ENCODE measurements at regions not wholly inside any gene's neighbourhood (a gene's known extent, or its start where the extent isn't known, plus 50 kb on each side); places are given as distances from the start of the nearest gene placed in this dataset.

DNA sequence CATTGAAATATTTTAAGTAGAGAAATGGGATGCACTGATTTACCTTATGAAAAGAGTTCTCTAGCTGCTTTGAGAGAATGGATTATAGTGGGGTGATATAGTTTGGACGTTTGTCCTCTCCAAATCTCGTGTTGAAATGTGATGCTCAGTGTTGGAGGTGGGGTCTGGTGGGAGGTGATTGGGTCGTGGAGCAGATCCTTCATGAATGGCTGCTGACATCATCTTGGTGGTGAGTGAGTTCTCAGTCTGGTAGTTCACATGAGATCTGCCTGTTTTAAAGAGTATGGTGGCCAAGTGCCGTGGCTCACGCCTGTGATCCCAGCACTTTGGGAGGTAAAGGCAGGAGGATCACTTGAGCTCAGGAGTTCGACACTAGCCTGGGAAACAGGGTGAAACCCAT lies 58.7 kb upstream of the SH3RF3 start:
- ATAC-seq: no peak

DNA sequence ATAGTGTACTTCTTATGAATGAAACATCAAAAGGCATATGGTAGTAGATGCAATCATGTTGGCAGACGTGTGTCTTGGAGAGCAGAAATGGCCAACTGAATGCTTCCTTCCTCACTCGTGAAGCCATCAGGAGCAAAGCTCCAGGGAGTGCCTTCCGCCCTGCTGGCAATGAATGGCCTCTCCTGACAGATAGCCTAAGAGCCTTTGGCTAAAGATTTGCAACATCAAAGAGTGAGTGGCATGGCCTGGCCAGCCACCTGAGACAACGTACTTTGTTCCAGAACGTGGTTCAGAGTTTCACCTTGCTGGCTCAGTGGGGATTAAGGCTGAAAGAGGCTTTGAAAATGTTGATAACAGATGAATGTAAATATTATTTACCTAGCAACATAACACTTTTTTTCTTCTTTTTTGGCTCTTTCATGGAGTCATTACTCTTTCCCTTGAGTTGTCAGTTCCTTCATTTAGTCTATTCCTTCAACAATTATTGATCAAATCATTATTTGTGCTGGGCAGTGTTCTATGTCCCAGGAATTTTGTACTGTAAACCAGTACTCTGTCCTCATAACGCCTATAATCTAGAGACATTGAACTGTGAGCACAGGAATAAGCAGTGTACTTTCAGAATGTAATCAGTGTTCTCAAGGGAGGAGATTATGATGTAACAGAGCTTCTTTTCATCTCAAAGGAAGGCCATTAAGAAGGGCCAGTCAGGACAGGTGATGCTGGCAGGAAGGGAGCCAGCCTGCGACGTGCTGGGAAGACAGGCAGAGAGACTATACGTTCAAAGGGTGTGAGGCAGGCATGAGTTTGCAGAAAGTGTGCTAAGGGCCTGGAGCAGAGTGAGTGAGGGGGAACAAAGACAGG lies 59.4 kb upstream of the SH3RF3 start:
- no peak for ATAC-seq

DNA sequence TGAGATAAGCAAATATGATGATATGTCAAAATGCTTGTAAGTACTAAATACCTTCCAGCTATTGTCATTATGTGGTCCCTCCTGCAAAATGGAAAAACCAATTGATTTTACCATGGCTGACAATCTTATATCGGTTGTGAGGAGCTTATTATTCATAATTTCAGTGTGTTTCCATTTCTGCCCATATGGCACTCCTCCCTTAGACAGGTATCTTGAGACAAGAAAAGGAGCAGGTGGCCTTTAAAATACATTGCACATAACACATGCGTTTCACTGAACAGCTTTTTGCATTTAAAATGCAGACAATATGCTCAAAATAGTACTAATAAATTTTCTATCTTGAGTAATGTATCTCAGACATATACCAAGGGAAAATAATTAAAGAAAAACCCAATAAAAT lies 60.2 kb upstream of the SH3RF3 start:
- ATAC-seq: no peak

DNA sequence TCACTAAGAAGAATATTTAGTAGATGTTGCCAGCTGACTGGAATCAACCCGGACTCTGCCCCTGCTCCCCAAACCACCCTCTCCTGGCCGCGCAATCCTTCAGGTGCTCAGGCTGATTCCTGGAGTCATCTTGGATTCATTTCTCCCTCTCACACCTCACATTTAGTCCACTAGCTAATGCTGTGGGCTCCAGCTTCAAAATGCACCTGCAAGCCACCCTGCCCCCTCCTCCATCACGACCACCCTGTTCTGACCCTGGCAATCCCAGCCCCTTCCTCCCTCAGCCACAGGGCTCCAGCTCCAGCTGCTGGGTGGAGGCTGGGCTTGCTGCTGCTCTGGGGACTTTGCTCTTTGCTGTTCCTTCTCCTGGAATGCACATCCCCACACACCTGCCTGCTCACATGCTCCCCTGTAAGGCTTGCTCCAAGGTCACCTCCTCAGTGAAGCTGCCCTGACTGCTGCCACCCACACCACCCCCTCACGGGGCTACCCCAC lies 61.3 kb upstream of the SH3RF3 start:
- ATAC-seq: no peak

DNA sequence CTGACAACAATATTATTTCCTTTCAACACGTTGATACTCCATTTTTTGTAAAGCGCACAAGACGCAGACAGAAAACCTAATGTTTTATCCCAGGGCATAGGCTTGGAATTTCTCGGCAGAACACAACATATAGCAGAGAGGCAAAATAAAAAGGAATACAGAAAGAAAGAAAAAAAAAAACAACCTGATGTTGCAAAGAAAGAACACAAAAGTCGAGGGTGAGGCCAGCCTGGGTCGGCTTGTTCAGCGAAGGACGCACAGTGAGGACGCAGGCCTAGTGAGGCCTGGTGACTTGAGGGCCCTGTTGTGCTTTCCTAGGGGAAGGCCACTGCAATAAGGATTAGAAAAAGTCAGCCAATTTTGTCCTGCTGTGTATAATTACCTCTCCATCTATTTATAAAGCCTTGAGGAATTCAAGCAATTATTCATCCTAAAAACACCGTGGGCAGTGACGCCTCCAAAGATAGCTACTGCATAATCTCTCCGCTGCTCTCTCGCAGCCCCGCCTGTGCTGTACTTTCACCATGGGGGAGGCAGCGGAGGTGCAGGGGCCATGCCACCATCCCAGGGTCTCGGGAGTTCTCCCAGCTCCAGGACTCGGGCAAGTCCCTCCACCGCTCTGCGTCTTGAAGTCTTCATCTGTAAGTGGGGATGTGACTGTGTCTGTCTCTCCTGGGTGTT lies 61.9 kb upstream of the SH3RF3 start:
- ATAC-seq: no peak

DNA sequence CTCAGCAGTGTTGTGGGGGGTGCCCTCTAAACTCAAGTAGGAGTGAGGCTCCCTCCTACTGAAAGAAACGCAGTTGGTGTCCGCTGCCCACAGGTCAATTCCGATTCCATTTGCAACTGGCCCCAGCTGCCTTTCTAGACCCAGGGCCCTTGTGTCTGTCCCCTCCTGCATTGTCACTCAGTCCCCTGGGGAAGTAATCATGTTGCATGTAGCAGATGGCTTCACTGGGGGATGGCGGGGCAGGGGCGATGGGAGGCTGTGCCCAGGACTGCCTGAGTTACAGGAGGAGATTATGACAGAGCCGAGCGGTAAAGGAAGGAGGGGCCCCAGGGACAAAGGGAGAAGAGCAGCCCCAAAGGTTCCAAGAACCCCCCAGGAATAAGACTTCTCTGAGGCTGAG lies 62.5 kb upstream of the SH3RF3 start:
- ATAC-seq: no peak

DNA sequence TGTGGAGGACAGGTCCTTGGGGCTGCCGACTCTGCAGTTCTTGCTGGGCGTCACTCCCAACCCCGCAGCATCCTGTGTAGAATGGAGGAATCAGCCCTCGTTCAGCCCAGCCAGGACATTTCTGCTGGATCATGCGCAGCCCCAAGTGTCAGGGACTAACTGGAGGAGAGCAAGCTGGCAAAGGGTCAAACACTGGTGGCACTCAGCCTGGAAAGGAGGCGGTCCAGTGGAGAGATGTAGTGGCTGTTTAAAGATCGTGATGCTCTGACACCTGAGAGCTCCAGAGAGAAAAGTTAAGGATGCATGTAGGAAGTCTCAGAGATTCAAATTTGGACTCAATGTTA lies 63.6 kb upstream of the SH3RF3 start:
- ATAC-seq: no peak

DNA sequence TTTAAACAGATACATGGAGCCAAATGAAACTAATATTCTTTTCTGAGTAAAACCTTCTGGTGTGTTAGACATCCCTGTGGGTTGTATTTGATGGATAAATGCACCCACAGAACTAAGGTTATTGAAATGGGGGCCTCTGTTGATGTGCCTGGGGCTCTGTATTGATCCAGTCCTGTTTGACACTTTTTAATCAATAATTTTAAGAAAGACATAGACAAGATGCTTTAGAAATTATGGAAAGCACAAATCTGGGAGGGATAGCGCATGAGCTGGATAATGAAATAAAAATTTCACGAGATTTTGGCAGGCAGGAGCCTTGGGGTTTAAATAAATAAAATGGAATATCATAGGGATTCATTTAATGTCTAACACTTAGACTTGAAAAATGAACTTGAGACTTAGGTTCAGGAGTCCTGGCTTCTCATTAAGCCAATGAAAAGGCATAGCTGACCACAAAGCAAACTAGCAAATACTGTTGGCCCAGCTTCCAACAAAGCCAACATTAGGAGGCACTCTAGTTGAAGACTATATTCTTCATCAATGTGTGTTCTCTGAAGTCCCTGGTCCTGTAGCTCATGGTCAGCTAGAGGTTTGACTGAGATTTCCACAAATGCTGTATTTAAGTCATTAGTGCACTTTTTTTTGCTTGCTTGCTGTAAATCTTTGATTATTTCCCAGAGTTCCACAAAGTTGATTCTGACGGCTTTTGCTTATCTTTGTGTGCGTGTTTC lies 64.2 kb upstream of the SH3RF3 start:
- no peak for ATAC-seq

DNA sequence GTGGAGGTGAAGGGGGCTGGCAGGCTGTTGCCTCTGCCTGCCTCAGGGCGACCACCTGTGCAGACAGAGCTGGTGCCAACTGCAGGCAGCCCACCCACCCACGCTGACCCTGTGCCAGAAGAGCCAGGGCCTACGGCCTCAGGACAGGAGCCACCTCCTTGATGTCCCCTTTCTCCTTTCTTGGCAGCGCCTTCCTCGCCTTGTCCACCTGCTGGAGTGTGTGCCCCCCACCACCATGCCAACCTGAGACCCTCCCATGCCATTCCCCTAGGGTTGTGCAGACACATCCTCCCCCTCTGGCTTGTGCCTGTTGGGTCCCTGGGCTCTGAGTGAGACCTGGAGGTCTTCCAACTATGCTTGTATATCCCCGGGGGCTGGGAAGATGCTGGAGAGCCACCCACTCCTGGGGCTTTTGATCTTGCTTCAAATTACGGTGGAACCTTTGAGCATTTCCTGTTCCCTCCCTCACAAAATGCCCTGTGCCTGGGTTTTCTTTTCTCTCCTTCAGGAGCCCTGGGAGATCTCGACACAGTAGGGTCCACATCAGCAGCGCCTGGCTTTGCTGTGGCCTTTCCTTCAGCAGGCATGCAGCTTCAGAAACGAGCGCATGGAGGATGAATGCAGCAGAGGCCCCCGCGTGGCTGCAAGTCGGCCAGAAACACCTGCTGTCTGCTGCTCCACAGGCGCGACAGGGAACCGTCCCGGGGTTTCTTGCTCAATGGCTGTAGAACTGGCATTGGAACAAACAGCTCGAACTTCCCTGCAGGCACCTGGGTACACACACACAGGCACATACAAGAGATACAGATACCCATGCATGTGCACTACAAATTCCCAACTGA lies 65.9 kb upstream of the SH3RF3 start:
- no peak for ATAC-seq

DNA sequence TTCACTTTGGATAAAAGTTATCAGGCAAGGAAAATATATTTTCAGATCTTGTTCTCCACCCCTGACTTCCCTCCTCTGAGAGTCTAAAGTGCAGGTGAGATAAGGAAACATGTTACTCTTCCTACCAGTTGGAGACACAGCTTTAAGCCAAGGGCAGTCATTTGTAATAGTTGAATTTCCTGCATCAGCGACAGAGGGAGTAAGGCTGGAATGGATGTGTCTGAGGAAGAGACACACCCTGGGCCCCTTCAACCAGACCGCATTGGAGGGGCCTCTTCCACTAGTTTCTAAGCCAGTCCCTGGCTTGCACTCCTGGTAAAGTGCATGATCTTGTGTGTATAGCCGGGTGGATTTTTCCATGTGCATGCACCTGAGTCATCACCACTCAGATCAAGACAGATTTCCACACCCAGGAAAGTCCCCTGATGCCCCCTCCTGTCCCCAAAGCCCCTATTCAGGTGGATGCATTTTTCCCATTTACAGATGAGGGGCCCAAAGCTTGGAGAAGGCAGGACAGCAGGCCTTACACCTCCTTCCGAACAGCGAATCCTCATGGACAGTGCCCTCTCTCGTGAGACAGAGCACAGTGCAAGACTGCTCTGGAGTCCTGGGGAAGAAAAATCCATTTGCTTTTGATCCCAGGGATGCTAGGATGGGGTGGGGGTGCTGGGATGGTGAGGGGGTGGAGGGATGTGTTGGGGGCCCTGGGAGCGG lies 66.7 kb upstream of the SH3RF3 start:
- ATAC-seq: no peak

DNA sequence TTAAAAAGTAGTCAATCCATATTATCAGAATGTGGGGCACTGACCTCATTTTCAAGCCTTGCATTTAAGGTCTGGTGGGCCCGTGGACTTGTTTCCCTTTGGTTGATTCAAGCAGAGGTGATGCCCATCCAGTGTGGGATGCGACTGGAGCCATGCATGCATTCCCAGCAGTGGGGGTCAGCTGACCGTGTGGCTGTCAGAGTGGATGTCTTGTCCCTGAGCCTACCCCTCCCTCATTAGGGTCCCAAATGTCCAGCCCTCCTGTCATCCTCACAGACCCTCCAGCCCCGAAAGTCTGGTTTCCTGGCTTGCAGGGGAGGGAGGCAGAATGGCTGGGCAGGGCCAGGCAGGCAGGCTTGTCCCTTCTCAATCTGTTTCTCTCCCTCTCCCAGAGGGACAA lies 67.3 kb upstream of the SH3RF3 start:
- ATAC-seq: no peak

DNA sequence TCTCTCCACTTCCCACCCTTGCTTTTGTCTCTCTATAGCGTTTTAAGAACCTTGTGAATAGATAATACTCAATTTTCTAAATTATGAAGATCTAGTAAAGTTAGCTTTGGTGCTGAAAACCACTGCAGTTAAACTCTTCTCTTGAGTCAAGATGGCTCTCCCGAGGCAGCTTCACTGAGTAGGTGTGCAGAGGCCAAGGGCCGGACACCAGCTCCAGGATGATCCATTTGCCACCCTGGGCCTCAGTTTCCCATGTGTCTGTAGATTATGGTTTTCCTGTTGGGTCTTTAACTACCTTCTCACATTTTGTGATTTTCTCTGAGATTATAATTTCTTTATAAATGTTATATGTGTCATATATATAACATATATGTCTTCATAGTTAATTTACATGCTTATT lies 68.5 kb upstream of the SH3RF3 start:
- ATAC-seq: no peak

DNA sequence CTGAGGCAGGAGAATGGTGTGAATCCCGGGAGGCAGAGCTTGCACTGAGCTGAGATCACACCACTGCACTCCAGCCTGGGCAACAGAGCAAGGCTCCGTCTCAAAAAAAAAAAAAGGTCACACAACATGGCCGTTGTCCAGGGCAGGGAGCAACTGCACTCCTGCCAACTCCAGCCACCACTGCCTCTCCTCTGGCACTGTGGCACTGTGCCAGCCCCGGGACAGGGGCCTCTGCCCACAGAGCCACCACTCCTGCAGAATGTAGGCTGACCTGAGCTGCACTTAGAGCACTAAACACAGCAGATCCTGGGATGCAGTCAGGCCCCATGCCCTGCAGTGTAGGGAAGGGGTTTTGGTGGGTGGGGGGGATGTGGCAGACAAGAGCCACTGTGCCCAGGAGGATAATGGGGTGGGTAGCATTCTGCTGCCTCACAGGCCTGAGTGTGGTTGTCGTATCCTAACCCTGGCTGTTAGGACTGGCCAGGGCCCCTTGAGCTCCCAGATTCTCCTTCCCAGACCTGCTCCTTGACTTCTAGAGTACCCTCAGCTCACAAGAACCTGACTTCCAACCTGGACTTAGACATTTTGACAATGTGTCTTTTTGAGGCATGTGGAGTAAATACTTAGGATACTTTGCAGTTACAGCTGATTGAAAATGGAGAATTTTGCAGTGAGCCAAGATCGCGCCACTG lies 69.4 kb upstream of the SH3RF3 start:
- no peak for ATAC-seq

DNA sequence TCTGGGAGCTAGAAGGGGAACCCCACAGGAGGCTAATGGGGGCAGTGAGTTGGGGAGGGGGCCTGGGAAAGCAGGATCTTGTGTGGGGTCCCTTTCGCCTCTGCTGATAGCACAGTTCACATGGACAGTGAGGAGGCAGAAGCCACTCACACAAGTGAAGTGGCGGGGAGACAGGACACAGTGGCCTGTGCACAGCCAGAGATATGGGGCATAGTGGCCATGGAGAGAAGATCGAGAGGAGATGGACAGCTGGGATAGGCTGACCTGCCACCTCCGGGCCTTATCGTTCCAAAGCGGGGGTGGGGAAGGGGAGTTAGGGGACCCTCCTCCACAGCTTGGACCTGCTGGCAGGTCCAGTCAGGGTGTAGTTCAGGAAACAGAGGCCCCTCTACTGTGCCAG lies 69.8 kb upstream of the EDAR start:
- ATAC-seq: no peak

DNA sequence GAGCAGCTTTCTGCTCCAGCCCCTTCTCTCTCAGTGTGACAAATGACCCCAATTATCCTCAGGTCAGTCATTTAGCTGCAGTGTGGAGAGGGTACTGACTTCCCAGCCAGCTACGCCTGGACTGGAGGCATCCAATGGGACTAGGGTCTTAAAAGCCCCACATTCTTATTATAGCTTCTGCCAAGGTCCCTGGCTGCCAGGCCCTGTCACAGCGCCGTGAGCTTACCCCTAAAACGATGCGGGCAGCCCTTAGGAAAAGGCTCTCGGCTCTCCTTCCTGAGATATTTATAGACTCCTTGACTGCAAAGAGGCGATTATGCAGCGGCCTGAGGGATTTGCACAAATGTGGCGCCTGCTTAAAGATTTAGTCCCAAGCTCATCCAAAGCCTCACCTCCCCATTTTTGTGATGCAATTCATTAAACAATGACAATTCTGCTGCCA lies 69.2 kb upstream of the EDAR start:
- no peak for ATAC-seq

DNA sequence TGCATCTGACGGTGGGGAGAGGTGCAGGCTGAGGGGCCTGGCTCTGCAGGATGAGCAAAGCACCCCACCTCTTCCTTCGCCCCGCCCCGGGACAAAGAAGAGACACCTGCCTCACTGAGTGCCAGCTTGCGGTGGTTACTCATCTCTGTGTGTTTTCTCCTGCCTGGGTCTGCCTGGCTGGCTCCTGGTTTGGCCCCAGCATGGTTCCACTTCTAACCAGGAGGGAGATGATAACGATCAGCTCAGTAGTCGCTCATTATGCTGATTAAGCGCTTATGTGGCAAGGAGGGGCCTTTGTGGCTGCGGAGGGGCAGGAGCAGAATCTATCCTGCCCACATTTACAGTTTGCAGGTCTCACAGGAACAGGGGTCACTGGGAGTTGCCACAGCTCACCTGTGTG lies 68.7 kb upstream of the EDAR start:
- ATAC-seq: no peak

DNA sequence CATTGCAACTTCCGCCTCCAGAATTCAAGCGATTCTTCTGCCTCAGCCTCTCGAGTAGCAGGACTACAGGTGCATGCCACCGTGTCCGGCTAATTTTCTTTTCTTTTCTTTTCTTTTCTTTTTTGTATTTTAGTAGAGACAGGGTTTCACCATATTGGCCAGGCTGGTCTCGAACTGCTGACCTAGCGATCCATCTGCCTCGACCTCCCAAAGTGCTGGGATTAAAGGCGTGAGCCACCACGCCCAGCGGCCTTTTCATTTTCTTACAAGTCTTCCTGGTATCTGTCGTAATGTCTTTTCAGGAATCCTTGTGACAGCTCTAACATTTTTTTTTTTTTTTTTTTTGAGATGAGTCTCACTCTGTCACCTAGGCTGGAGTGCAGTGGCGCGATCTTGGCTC lies 66.4 kb upstream of the EDAR start:
- no peak for ATAC-seq

DNA sequence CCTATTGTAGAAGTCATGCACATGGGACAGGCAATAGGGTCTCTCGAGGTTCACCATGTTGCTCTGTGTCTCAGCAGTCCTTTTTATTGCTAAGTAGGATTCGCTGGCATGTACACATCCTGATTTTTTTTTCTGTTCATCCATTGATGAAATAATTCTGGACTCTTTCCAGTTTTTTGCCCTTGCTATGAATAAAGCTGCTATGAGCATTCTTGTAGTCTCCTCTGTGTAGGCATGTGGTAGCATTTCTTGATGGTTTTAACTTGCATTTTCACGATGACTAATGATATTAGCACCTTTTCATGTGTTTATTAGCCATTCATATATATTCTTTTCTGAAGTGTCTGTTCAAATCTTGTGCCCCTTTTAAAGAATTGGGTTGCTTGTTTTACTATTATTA lies 65.8 kb upstream of the EDAR start:
- ATAC-seq: no peak

DNA sequence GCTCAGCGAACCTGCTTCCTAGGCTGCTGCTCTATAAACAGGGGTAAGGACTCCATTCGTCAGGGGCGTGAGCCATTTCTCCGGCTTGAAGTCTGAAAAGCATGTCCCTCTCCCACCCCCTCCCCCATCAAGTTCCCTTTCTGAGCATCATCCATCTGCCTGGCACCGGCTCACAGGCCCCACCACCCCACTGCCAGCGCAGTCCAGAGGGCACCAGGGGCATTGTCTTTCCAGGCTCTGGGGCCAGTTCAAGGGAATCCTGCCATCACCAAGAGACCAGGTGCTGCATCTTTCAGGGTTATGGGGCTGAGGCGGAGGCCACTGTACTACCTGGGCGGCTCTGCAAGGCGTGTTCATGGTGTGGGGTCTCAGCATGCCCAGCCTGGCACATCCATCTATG lies 64.7 kb upstream of the EDAR start:
- ATAC-seq: no peak

DNA sequence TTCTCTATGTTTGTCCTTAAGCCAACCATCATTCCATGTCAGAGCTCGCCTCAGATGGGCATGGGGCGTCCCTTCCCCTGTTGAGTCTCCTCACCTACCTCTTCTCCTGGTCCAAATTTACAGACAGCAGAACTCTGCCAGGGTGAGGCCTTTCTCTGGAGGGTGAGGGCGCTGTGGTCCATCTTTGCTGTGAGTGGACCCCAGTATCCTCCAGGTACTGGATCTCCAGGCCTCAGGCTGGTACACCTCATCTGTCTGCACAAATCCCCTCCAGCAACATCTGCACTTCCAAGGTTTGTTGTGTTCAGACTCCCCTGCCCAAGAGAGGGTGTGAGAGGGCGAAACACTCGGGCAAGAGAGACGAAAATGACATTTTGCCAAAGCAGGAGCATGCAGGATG lies 63.9 kb upstream of the EDAR start:
- no peak for ATAC-seq

DNA sequence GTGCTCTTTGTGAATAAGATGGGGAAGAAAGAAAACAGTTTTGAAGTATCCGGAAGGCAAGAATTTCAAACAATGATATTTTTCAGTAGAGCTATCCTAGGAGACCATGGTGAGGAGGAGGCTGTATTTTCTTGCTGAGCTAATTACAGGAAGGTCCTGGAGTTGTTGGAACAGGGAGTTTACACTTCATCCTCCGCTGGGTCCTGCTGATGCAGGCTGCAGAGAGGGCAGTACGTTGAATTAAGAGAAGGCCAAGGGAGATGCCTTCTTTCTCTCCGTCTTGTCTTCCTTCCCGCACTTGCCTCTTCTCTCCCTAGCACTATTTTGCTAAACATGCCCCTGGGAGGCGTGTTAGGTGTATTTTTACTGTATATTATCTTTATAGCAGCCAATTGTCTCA lies 60.0 kb upstream of the EDAR start:
- no peak for ATAC-seq

DNA sequence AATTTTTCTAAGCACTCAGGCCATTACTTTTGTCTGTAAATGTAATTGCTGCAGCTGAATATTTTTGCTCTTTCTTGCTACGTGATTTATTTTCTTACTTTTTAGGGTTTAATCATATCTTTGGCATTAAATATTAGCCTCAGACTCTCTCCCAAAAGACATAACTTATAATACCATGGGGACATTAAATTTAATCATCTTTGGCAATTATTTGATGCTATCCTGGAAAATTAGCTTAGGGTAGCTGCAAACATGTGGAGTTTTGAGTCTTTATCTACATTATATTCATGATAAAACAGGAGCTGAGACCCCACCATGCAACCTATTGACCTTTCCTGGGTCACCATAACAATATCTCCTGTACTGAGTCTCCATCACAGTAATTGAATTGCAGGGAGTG lies 59.1 kb upstream of the EDAR start:
- ATAC-seq: no peak
